HepG2 (cell line): ENCODE measurements at regions not wholly inside any gene's neighbourhood (a gene's known extent, or its start where the extent isn't known, plus 50 kb on each side); places are given as distances from the start of the nearest gene placed in this dataset.

Experiments
- ATAC-seq: fragments of 200-7000 bp; cut with Tn5 transposase; 3 replicates; pipeline ENCODE4 v1.9.1; 2020; ENCODE audit warnings: mild to moderate bottlenecking, moderate library complexity
- BruUV-seq: library from RNA; stranded (reverse); fragments of 400-500 nt; replicated peaks from 2 replicates; lab custom pipeline; 2021; lab: Mats Ljungman, UMichigan
- CTCF ChIA-PET: fragments of 300-600 bp; formaldehyde crosslinking; extraction: SDS; loops from one replicate; lab custom pipeline; 2021; ENCODE audit warnings: low total read pairs, inconsistent platforms, low intra/inter-chr PET ratio; lab: Yijun Ruan, JAX
- POLR2A ChIA-PET: fragments of 350-600 bp; sonication (Branson Sonifier 250); formaldehyde crosslinking; loops from one replicate; lab custom pipeline; 2020; ENCODE audit warnings: antibody characterized with exemption, inconsistent platforms; lab: Yijun Ruan, JAX
- DNase-seq: peaks from one replicate; pipeline ENCODE4 v3.0.0-alpha.2; 2015; ENCODE audit warnings: low spot score
- FAIRE-seq: peaks from 3 replicates; lab custom pipeline; 2011; peaks lifted over from hg19 to GRCh38; lab: Jason Lieb, UNC
- H2AFZ ChIP-seq: one replicate; pipeline ENCODE4 v1.6.1; 2011; ENCODE audit warnings: low read length, inconsistent platforms
- H3K27ac ChIP-seq: fragments of 300-600 bp; 3 replicates; pipeline ENCODE4 v1.8.0; 2011; ENCODE audit warnings: mixed run types, mild to moderate bottlenecking, mixed read lengths, low read length, inconsistent platforms; ENCODE audit not compliant: insufficient read depth; ENCODE audit errors: extremely low read length
- H3K27me3 ChIP-seq, 2 experiments: fragments of 200-600 bp in 1 of 2; 2 replicates in 1 of 2; 3 replicates in 1 of 2; pipeline versions ENCODE4 v1.6.0 to v1.8.0; 2011; ENCODE audit warnings: low read length in 2 of 2, mild to moderate bottlenecking in 2 of 2, moderate library complexity in 2 of 2, inconsistent platforms in 1 of 2; ENCODE audit not compliant: insufficient read depth in 2 of 2, control insufficient read depth in 1 of 2
- H3K36me3 ChIP-seq, 2 experiments: fragments of 200-600 bp in 1 of 2; replicated peaks in 1 of 2; 2 replicates in 1 of 2; 3 replicates in 1 of 2; pipeline versions ENCODE4 v1.5.1 to v1.8.0; 2011; ENCODE audit warnings: low read length in 2 of 2, inconsistent platforms in 1 of 2; ENCODE audit not compliant: insufficient read depth in 2 of 2, control insufficient read depth in 1 of 2
- H3K4me1 ChIP-seq: 2 replicates; pipeline ENCODE4 v1.5.1; 2012; ENCODE audit warnings: low read length, inconsistent platforms; ENCODE audit not compliant: insufficient read depth
- H3K4me2 ChIP-seq: 2 replicates; pipeline ENCODE4 v1.6.0; 2011; ENCODE audit warnings: low read depth, low read length, inconsistent platforms
- H3K4me3 ChIP-seq, 3 experiments: fragments of 200-600 bp in 1 of 3; sonication (generic), shearing (Covaris generic) in 1 of 3; replicated peaks in 1 of 3; 2 replicates each; pipeline ENCODE4 v1.5.1; 2011 to 2016; ENCODE audit warnings: low read length in 3 of 3, inconsistent platforms in 2 of 3, low read depth in 2 of 3, mild to moderate bottlenecking in 2 of 3, control low read depth in 1 of 3, mixed read lengths in 1 of 3; ENCODE audit not compliant: insufficient read depth in 1 of 3
- H3K79me2 ChIP-seq: one replicate; pipeline ENCODE4 v1.6.1; 2011; ENCODE audit warnings: low read length, inconsistent platforms; ENCODE audit not compliant: insufficient read depth
- H3K9ac ChIP-seq: 2 replicates; pipeline ENCODE4 v1.6.0; 2011; ENCODE audit warnings: mild to moderate bottlenecking, low read depth, low read length, inconsistent platforms; ENCODE audit not compliant: insufficient read depth
- H3K9me3 ChIP-seq: 2 replicates; pipeline ENCODE4 v1.5.1; 2012; ENCODE audit warnings: mild to moderate bottlenecking, low read length
- H4K20me1 ChIP-seq: 2 replicates; pipeline ENCODE4 v1.6.0; 2011; ENCODE audit warnings: inconsistent platforms, mild to moderate bottlenecking, low read length, moderate library complexity; ENCODE audit not compliant: insufficient read depth
- ARHGAP35 ChIP-seq: sonication (generic); formaldehyde crosslinking; IDR thresholded peaks from 2 replicates; pipeline ENCODE4 v1.9.0; 2022; ENCODE audit warnings: mild to moderate bottlenecking, inconsistent platforms, moderate library complexity, missing genetic modification reagents, borderline replicate concordance
- DMAP1 ChIP-seq: IDR thresholded peaks from 2 replicates; pipeline ENCODE4 v1.6.1; 2016
- POGZ ChIP-seq: sonication (generic); formaldehyde crosslinking; IDR thresholded peaks from 2 replicates; pipeline ENCODE4 v1.4.0; 2020; ENCODE audit warnings: mild to moderate bottlenecking, missing genetic modification reagents
- PRPF4 ChIP-seq: fragments of 200-400 bp; formaldehyde crosslinking; IDR thresholded peaks from 2 replicates; pipeline ENCODE4 v1.6.1; 2016; ENCODE audit warnings: low read length, low read depth; ENCODE audit not compliant: poor library complexity, severe bottlenecking
- SNAPC2 ChIP-seq: sonication (generic); formaldehyde crosslinking; IDR thresholded peaks from 2 replicates; pipeline ENCODE4 v1.8.1; 2022; ENCODE audit warnings: mild to moderate bottlenecking, missing genetic modification reagents
- TOE1 ChIP-seq: sonication (generic); formaldehyde crosslinking; IDR thresholded peaks from 2 replicates; pipeline ENCODE4 v1.4.0; 2020; ENCODE audit warnings: mild to moderate bottlenecking, missing genetic modification reagents
- ZFP82 ChIP-seq: sonication (generic); formaldehyde crosslinking; IDR thresholded peaks from 2 replicates; pipeline ENCODE4 v1.5.1; 2020; ENCODE audit warnings: mild to moderate bottlenecking, missing genetic modification reagents, borderline replicate concordance
- ZNF550 ChIP-seq: sonication (generic); formaldehyde crosslinking; IDR thresholded peaks from 2 replicates; pipeline ENCODE4 v1.4.0; 2020; ENCODE audit warnings: mild to moderate bottlenecking, missing genetic modification reagents, borderline replicate concordance
- ZNF572 ChIP-seq: sonication (generic); formaldehyde crosslinking; IDR thresholded peaks from 2 replicates; pipeline ENCODE4 v1.5.1; 2020; ENCODE audit warnings: mild to moderate bottlenecking, missing genetic modification reagents
- ZSCAN31 ChIP-seq: sonication (generic); formaldehyde crosslinking; IDR thresholded peaks from 2 replicates; pipeline ENCODE4 v1.5.0; 2020; ENCODE audit warnings: low read depth, mild to moderate bottlenecking, missing genetic modification reagents
- WGBS: methylation state at CpG from one replicate; pipeline ENCODE4 v1.1.6; 2017; ENCODE audit warnings: low lambda C conversion rate; 5-methylcytosine and 5-hydroxymethylcytosine counted together
- in situ Hi-C: cut with HindIII; loops from 2 replicates; pipeline ENCODE4 v1.10.0; 2017; ENCODE audit warnings: low pct_unique_long_range_greater_than_20kb; ENCODE audit not compliant: extremely low pct_ligation_motif_present
- intact Hi-C: fragments of 100-400 bp; cut with micrococcal nuclease; formaldehyde crosslinking; loops from one replicate; pipeline ENCODE4 v1.10.0; 2022; ENCODE audit not compliant: unreplicated experiment
- TF ChIP-seq, protein P1 (sequence below): sonication (generic); formaldehyde crosslinking; IDR thresholded peaks from 2 replicates; pipeline ENCODE4 v1.5.1; 2020; ENCODE audit warnings: mild to moderate bottlenecking, missing genetic modification reagents, borderline replicate concordance
- TF ChIP-seq, protein P2 (sequence below): sonication (generic); formaldehyde crosslinking; IDR thresholded peaks from 2 replicates; pipeline ENCODE4 v1.8.0; 2022; ENCODE audit warnings: missing genetic modification reagents, mild to moderate bottlenecking, borderline replicate concordance

- in situ Hi-C loops: no loop called here
These were observed 143.1 kb downstream of the C16orf95 start for GRCh38 chr16:87174061-87174460.

DNA sequence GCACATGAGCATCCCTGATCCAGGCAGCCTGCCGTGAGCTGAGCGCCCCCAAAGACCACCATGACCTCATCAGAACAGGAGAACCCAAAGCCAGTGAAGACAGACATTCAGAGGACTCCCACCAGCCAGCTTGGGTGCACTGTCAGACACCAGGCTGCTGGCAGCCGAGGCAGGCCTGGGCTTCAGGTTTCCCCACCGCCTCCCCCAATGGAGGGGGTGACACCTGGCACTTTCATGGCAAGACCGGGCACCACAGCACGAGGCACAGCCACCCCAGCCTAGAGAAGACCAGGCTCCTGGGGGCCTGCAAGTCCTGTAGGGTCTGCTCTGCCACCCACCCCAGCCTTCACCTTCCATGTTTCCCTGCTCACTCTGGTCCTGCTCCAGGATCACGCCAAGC lies 140.5 kb downstream of the C16orf95 start:
- Histone ChIP-seq H3K27me3 (peaks cover 3 to 37% of the 10 kb centered on the region in 2 experiments), H3K4me1 (no peaks in the 10 kb centered on the region), H4K20me1 (no peaks in the 10 kb centered on the region), H3K36me3 (no peaks in the 10 kb centered on the region), H3K4me3 (no peak overlapping the region), H3K79me2 (no peaks in the 10 kb centered on the region), H3K4me2 (no peak overlapping the region), H2AFZ (no peak overlapping the region), H3K27ac (no peak overlapping the region), H3K9ac (no peak overlapping the region), H3K9me3 (no peaks in the 10 kb centered on the region)
- DNase-seq (no peak), ATAC-seq (no peak), FAIRE-seq (no peak)
- WGBS: 24% methylated on average over 5 of the region's 7 CpGs
- intact Hi-C loops: no loop called here
- CTCF ChIA-PET: no interaction called here
- POLR2A ChIA-PET: no interaction called here
- in situ Hi-C loops: no loop called here
- BruUV-seq: no TSS peak
- TF ChIP-seq ZNF572: no peak
- TF ChIP-seq POGZ (CRISPR knock-in tag): no peak
- no peak for TF ChIP-seq ZSCAN31 (CRISPR knock-in tag)
- TF ChIP-seq PRPF4: no peak
- no peak for TF ChIP-seq ZNF550 (CRISPR knock-in tag)
- TF ChIP-seq, protein P1, sequence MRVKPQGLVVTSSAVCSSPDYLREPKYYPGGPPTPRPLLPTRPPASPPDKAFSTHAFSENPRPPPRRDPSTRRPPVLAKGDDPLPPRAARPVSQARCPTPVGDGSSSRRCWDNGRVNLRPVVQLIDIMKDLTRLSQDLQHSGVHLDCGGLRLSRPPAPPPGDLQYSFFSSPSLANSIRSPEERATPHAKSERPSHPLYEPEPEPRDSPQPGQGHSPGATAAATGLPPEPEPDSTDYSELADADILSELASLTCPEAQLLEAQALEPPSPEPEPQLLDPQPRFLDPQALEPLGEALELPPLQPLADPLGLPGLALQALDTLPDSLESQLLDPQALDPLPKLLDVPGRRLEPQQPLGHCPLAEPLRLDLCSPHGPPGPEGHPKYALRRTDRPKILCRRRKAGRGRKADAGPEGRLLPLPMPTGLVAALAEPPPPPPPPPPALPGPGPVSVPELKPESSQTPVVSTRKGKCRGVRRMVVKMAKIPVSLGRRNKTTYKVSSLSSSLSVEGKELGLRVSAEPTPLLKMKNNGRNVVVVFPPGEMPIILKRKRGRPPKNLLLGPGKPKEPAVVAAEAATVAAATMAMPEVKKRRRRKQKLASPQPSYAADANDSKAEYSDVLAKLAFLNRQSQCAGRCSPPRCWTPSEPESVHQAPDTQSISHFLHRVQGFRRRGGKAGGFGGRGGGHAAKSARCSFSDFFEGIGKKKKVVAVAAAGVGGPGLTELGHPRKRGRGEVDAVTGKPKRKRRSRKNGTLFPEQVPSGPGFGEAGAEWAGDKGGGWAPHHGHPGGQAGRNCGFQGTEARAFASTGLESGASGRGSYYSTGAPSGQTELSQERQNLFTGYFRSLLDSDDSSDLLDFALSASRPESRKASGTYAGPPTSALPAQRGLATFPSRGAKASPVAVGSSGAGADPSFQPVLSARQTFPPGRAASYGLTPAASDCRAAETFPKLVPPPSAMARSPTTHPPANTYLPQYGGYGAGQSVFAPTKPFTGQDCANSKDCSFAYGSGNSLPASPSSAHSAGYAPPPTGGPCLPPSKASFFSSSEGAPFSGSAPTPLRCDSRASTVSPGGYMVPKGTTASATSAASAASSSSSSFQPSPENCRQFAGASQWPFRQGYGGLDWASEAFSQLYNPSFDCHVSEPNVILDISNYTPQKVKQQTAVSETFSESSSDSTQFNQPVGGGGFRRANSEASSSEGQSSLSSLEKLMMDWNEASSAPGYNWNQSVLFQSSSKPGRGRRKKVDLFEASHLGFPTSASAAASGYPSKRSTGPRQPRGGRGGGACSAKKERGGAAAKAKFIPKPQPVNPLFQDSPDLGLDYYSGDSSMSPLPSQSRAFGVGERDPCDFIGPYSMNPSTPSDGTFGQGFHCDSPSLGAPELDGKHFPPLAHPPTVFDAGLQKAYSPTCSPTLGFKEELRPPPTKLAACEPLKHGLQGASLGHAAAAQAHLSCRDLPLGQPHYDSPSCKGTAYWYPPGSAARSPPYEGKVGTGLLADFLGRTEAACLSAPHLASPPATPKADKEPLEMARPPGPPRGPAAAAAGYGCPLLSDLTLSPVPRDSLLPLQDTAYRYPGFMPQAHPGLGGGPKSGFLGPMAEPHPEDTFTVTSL (CRISPR knock-in tag): no peak
- TF ChIP-seq, protein P2, sequence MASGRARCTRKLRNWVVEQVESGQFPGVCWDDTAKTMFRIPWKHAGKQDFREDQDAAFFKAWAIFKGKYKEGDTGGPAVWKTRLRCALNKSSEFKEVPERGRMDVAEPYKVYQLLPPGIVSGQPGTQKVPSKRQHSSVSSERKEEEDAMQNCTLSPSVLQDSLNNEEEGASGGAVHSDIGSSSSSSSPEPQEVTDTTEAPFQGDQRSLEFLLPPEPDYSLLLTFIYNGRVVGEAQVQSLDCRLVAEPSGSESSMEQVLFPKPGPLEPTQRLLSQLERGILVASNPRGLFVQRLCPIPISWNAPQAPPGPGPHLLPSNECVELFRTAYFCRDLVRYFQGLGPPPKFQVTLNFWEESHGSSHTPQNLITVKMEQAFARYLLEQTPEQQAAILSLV (CRISPR knock-in tag): no peak
- no peak for TF ChIP-seq DMAP1 (CRISPR knock-in tag)
- no peak for TF ChIP-seq ZFP82 (CRISPR knock-in tag)
- TF ChIP-seq TOE1 (CRISPR knock-in tag): no peak
- no peak for TF ChIP-seq ARHGAP35

More at GRCh38 chr16:87174061-87174460, 143.1 kb downstream of the C16orf95 start:
- no peak overlapping the region for H3K9ac ChIP-seq
- H3K4me1 ChIP-seq: 0 out of 2 replicates have a peak, but pooled peaks cover 4% of the 10 kb centered on the region
- intact Hi-C loops: no loop called here
- no peak for DNase-seq
- H3K79me2 ChIP-seq: no peaks in the 10 kb centered on the region
- H3K27ac ChIP-seq: no peak overlapping the region
- peaks cover under 1 to 29% of the 10 kb centered on the region in 2 experiments for H3K27me3 ChIP-seq
- H3K9me3 ChIP-seq: no peaks in the 10 kb centered on the region
- H2AFZ ChIP-seq: no peak overlapping the region
- no TSS peak for BruUV-seq
- no peaks in the 10 kb centered on the region for H4K20me1 ChIP-seq
- CTCF ChIA-PET: no interaction called here
- POLR2A ChIA-PET: no interaction called here
- H3K4me3 ChIP-seq: no peak overlapping the region
- no peak for TF ChIP-seq SNAPC2
- 33% methylated on average over 5 of the region's 5 CpGs for WGBS
- FAIRE-seq: no peak
- no peak for ATAC-seq
- no peak overlapping the region for H3K4me2 ChIP-seq
- no peaks in the 10 kb centered on the region for H3K36me3 ChIP-seq
